ENCODE measurements at regions not wholly inside any gene's neighbourhood (a gene's known extent, or its start where the extent isn't known, plus 50 kb on each side); places are given as distances from the start of the nearest gene placed in this dataset.
"Not testable (repeated sequence)": the region's sequence is repeated elsewhere in the genome, so short reads cannot be mapped to it uniquely, and the experiment has no call there.

DNA sequence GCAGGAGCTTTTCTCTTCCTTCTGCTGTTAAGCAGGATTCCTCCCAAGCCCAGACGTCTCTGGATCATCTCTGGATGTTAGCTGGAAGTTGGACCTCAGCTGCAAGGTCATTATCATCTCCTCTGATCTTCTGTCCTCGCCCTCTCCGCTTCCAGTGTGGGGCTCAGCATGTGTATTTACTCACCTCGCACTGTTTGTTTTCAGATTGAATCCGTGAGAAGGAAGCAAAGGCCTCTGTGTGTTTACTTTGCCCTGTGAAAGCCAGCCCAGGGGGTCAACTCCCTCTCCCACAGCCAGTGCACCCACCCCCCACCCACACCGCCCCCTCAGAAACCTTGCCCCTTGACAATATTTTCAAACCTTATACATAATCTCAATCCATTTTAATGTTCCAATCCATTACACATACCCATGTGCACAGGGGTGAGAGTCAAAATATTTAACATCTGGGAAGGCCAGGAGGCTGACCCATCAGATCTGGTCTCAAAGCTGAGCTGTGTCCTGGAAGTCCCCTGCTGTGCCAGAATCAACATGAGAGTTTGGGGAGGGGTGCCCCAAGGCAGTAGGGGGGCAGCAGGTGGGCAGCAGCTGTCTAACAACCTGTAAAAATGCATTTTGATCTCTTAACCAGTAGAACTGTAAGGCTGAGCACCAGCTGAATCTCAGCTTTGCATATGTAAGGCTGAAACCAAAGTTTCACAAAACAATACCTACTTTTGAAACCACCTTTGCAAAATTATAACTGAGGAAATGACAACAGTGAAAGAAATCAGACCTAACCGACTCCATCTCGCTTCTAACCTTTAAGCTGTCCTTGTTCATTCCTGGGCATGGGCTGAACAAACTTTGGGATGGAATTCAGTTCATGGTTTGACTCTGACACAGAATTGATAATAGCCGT is 157.9 kb downstream of the ZNF664 start:
- Mint-ChIP-seq H3K27ac (no peak overlapping the region), H3K4me1 (no peaks in the 10 kb centered on the region), H3K27me3 (no peaks in the 10 kb centered on the region), H3K9me3 (no peaks in the 10 kb centered on the region), H3K4me3 (no peak overlapping the region), H3K36me3 (no peaks in the 10 kb centered on the region)
- no peak for ATAC-seq (ENCODE audit: low read depth)
- DNase-seq (ENCODE audit: low spot score in 2 of 2), result no peak

DNA sequence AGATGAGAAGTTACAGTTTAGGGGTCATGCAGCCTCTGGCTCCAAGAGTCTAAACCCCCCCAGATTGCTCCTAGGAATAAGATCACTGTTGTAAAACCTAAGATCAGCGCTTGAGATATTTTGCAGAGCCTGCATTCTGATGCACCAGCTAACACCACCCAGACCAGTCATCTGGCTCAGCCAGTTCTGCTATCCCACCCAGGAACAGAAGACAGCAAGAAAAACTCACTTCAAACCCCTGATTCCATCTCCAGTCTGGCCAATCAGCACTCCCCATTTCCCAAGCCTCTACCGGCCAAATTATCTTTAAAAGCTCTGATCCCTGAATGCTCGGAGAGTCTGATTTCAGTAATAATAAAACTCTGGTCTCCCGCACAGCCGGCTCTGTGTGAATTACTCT is 158.6 kb downstream of the ZNF664 start:
- Mint-ChIP-seq H3K27ac (no peak overlapping the region), H3K27me3 (no peaks in the 10 kb centered on the region), H3K9me3 (no peaks in the 10 kb centered on the region), H3K4me3 (no peak overlapping the region), H3K36me3 (no peaks in the 10 kb centered on the region), H3K4me1 (no peaks in the 10 kb centered on the region)
- ATAC-seq (ENCODE audit: low read depth), result no peak
- DNase-seq (ENCODE audit: low spot score in 2 of 2), result no peak

DNA sequence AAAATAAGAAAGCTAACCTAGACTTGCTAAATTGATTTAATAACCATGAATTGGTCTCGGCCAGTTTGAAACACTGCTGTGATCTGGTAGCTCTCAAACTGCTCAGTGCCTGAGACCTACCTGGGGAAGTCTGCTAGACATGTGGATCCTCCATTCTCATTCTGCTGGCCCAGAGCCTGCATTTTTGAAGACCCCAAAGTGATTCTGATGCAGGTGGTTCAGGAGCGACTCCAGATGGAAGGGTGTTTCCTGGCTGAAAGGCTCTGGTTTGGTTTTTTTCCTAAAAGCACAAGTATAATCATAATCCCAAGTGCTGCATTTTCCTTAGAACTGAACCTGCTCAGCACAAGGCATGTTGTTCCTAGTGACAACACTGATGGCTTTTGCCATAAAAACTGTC is 159.5 kb downstream of the ZNF664 start:
- Mint-ChIP-seq H3K27me3 (peaks cover 3% of the 10 kb centered on the region), H3K4me3 (no peak overlapping the region)

DNA sequence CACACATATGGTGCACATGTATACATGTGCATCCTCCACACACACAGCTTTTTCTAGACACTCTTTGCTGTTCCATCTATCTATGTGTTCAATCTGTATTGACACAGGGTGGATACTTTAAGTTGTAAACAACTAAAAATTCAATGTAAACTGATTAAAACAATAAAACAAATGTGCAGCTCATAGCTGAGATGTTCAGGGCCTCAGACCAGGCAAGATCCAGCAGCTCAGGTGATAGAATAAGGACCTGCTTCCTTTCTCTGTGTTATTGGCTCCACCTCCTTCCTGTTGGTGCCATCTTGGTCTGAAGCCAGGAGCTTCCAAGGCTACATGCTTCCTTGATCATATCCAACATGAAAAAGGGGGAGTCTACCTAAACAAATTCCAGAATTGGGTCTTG is 158.1 kb upstream of the RFLNA start:
- DNase-seq (ENCODE audit: low spot score in 2 of 2) (no peak), ATAC-seq (ENCODE audit: low read depth) (no peak)
- Mint-ChIP-seq H3K4me1 (no peaks in the 10 kb centered on the region), H3K27me3 (peaks cover 19% of the 10 kb centered on the region), H3K9me3 (peaks cover 8% of the 10 kb centered on the region), H3K4me3 (no peak overlapping the region), H3K27ac (no peak overlapping the region), H3K36me3 (peaks cover 8% of the 10 kb centered on the region)

More for the DNA sequence above, 159.5 kb downstream of the ZNF664 start:
- Mint-ChIP-seq H3K36me3 (peaks cover 2% of the 10 kb centered on the region), H3K9me3 (no peaks in the 10 kb centered on the region), H3K4me1 (no peaks in the 10 kb centered on the region), H3K27ac (no peak overlapping the region)
- ATAC-seq (ENCODE audit: low read depth), result no peak
- no peak for DNase-seq (ENCODE audit: low spot score in 2 of 2)

DNA sequence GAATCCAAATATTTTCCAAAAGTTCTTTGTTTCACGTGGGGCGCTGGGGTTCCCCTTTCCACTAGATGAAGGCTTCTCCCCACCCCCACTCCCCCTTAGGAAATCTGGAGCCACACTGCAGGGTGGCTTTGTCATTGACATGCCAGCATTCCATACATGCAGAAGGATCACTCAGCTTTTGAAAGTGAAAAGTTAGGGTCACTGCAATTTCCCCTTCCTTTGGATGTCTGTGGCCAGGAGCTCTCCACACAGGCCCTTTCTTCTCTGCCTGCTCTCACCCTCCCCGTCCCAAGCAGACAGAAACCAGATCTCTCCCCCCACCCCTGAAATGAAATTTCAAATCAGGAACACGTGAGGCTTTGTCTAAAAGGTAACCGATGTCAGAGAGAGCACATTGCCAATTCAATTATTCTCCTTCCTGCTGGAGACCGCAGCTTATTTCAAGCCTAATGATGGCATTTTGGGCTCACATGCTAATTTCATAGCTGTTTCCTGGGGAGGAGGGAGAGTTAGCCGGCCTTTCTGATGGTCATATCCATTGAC is 153.9 kb upstream of the RFLNA start:
- no peak overlapping the region for H3K4me3 Mint-ChIP-seq
- H3K36me3 Mint-ChIP-seq, result peaks cover 15% of the 10 kb centered on the region
- no peak overlapping the region for H3K27ac Mint-ChIP-seq
- no peaks in the 10 kb centered on the region for H3K4me1 Mint-ChIP-seq
- peaks cover 10% of the 10 kb centered on the region for H3K9me3 Mint-ChIP-seq
- H3K27me3 Mint-ChIP-seq, result peaks cover 29% of the 10 kb centered on the region
- no peak for DNase-seq (ENCODE audit: low spot score in 2 of 2)
- no peak for ATAC-seq (ENCODE audit: low read depth)

DNA sequence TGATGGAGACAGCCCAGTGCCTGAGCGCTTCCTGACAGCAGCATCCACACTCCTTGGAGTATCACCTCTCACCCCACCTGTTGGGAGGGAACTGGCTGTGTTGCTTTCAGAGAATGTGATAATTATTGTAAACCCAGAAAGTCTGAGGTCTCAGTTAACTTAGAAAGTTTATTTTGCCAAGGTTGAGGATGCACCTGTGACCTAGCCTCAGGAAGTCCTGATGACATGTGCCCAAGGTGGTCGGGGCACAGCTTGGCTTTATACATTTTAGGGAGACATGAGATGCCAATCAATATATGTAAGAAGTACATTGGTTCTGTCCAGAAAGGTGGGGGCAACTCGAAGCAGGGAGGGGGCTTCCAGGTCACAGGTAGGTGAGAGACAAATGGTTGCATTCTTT is 153.3 kb upstream of the RFLNA start:
- not testable (repeated sequence) for DNase-seq (ENCODE audit: low spot score in 2 of 2); H3K27ac Mint-ChIP-seq; H3K4me1 Mint-ChIP-seq; ATAC-seq (ENCODE audit: low read depth); H3K4me3 Mint-ChIP-seq
- Mint-ChIP-seq H3K27me3 (peaks cover 29% of the 10 kb centered on the region), H3K36me3 (peaks cover 15% of the 10 kb centered on the region), H3K9me3 (peaks cover 10% of the 10 kb centered on the region)

DNA sequence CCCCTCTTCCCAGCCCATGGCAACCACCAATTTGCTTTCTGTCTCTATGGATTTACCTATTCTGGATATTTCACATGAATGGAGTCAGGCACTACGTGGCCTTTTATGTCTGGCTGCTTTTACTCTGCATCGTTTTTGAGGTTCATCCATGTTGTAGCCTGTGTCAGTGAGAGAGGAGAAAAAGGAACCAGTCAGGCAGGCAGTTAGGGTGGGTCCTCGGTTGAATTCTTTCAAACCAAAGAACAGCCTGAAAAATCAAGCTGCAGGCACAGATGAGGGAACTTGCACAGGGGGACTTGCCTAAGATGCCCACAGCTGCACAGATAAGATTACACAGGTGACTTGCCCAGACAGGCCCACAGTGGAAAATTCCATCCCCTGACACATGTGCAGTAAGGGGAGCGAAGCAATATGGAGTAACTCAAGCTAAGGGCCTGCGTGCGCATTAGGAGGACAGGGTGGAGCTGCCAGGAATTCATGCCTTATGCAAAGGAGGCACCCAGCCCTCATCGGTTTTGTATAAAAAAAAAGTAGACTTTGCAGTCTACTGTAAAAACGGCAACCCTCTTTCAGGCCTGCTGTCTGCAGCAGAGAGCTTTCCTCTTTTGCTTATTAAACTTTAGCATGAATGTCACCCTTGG is 152.4 kb upstream of the RFLNA start:
- no peak for DNase-seq (ENCODE audit: low spot score in 2 of 2)
- Mint-ChIP-seq H3K36me3 (peaks cover 13% of the 10 kb centered on the region), H3K27ac (no peak overlapping the region), H3K27me3 (peaks cover 26% of the 10 kb centered on the region), H3K4me3 (no peak overlapping the region), H3K4me1 (no peaks in the 10 kb centered on the region), H3K9me3 (peaks cover 10% of the 10 kb centered on the region)
- ATAC-seq (ENCODE audit: low read depth), result no peak

DNA sequence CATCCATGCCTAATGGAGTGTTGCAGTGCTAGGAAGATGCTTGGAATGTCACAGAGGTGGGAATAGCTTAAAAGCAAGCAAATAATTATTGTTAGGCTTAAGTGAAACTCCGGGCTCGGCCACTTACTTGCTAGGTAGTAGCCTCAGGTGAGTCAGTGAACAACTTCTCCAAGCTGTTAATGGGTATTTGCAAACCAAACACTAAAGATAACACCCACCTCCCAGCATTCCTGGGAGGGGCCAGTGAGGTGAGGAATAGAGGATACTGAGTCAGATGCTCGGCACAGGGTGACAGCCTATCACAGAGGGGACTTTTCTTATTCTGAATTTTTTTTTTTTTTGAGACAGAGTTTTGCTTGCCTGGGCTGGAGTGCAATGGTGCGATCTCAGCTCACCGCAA is 151.2 kb upstream of the RFLNA start:
- peaks cover 10% of the 10 kb centered on the region for H3K36me3 Mint-ChIP-seq
- H3K27me3 Mint-ChIP-seq, result peaks cover 25% of the 10 kb centered on the region
- ATAC-seq (ENCODE audit: low read depth) (no peak), DNase-seq (ENCODE audit: low spot score in 2 of 2) (no peak)
- peaks cover 8% of the 10 kb centered on the region for H3K9me3 Mint-ChIP-seq
- no peak overlapping the region for H3K4me3 Mint-ChIP-seq
- no peak overlapping the region for H3K27ac Mint-ChIP-seq
- H3K4me1 Mint-ChIP-seq, result no peaks in the 10 kb centered on the region

DNA sequence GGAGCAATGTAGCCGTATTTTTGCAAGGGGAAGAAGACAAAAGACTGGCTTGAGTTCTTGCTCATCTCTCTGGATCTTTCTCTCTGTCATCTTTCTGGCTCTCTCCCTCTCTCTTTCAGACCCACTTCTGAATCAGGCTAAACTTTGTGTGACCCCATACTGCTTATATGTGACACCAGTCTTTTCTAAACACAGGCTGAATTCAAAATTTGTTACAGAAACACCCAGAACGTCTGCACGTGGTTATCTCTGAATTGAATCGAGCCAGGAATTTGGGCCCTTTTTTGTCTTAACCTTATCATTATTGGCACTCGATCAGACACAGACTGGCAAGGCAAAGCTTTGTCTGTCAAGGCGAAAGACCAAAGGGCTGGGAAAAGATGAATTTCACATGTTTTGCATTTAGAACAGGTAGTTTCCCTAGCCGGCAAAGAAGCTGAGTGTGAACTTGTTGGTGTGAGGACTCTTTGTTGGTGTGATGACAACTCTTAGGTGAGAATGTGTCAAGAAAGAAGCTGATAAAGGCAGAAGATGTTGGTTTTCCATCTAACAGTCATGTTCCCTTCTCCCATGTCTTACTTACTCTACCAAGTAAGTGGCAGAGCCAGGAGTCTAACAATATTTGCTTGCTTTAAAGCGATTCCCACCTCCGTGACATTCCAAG is 150.2 kb upstream of the RFLNA start:
- DNase-seq (ENCODE audit: low spot score in 2 of 2), result no peak
- ATAC-seq (ENCODE audit: low read depth), result no peak
- Mint-ChIP-seq H3K36me3 (peaks cover 10% of the 10 kb centered on the region), H3K4me3 (no peak overlapping the region), H3K27ac (no peak overlapping the region), H3K4me1 (no peaks in the 10 kb centered on the region), H3K27me3 (peaks cover 24% of the 10 kb centered on the region), H3K9me3 (peaks cover 8% of the 10 kb centered on the region)

DNA sequence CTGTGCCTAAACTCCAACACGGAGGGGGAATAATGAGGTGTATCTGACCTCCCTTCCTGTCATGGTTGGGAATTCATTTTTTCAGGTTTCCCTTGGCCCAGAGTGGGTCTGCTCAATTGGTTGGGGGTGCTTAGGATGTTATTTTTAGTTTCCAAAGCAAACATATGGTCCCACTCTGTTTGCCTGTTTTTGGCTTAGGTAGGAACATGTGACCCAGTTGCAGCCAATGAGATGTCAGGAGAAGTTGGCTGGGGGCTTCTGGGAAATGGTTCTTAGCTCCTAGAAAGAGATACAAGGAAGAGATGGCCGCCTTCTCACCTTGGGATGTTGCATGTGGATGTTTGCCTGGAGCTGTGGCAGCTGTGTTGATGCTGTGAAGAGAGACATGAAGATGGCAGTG is 147.9 kb upstream of the RFLNA start:
- H3K27me3 Mint-ChIP-seq, result peaks cover 12% of the 10 kb centered on the region
- no peak overlapping the region for H3K4me3 Mint-ChIP-seq
- no peak overlapping the region for H3K27ac Mint-ChIP-seq
- no peaks in the 10 kb centered on the region for H3K4me1 Mint-ChIP-seq
- ATAC-seq (ENCODE audit: low read depth), result no peak
- DNase-seq (ENCODE audit: low spot score in 2 of 2), result no peak
- H3K36me3 Mint-ChIP-seq, result peaks cover 7% of the 10 kb centered on the region
- H3K9me3 Mint-ChIP-seq, result peaks cover 3% of the 10 kb centered on the region

DNA sequence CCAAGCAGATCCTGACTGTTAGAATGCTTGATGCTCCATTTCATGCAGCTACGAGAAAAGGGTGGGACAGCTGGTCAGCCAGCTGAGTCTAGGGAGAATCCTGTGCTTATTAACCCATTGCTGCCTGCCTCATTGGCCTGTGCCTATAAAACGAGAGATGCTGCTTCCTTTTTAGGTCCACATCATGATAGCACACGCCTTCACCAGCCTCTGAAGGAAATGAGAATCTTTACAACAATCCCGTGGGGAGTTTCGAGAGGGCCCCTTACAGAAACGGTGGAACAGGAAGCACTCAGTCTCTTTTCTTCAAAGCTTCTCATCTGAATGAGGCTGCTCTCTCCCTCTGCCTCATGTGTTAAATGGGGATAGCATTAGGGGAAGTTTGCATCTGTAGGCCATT is 147.3 kb upstream of the RFLNA start:
- Mint-ChIP-seq H3K27ac (no peak overlapping the region), H3K4me1 (no peaks in the 10 kb centered on the region), H3K27me3 (peaks cover 13% of the 10 kb centered on the region), H3K9me3 (no peaks in the 10 kb centered on the region), H3K4me3 (no peak overlapping the region), H3K36me3 (peaks cover 4% of the 10 kb centered on the region)
- ATAC-seq (ENCODE audit: low read depth) (no peak), DNase-seq (ENCODE audit: low spot score in 2 of 2) (no peak)

DNA sequence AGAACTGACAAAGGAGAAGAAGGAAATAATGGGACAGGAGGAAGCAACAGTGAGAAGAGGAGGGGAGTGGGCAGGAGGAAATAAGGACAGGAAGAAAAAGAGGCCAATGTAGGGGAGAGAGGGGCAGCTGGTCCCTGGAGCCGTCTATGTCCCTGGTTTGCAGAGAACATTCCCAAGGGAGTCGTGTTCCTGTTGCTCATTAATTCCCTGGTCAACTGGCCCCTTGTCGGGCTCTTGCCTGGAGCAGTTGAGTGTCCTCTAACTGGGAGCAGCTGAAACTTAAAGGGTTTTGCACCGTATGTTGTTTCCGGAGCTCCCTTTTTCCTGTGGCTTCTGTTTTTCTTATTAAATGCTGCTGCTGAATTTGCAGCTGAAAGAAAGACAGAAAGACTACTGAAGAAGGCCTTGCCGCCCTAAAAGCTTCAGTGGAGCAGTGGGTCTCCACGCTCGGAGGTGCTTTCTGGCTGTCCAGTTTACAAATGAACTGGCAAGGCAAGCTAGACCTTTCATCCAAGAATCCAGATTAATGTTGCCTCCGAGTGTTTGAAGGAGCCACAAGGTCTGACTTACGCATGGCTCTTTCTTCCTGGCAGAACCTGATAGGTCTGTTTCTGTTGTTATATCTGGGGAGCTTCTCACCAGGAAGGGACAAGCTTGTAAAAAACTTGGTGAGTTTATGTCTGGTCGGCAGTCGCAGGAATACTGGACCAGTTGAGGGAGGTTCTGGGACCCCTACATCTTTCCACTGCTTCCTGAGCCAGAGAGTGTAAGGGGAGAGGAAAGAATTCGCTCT is 146.2 kb upstream of the RFLNA start:
- H3K36me3 Mint-ChIP-seq, result peaks cover 1% of the 10 kb centered on the region
- peaks cover 11% of the 10 kb centered on the region for H3K27me3 Mint-ChIP-seq
- H3K9me3 Mint-ChIP-seq, result no peaks in the 10 kb centered on the region
- no peak overlapping the region for H3K27ac Mint-ChIP-seq
- H3K4me1 Mint-ChIP-seq, result no peaks in the 10 kb centered on the region
- H3K4me3 Mint-ChIP-seq, result no peak overlapping the region
- ATAC-seq (ENCODE audit: low read depth), result no peak
- no peak for DNase-seq (ENCODE audit: low spot score in 2 of 2)

DNA sequence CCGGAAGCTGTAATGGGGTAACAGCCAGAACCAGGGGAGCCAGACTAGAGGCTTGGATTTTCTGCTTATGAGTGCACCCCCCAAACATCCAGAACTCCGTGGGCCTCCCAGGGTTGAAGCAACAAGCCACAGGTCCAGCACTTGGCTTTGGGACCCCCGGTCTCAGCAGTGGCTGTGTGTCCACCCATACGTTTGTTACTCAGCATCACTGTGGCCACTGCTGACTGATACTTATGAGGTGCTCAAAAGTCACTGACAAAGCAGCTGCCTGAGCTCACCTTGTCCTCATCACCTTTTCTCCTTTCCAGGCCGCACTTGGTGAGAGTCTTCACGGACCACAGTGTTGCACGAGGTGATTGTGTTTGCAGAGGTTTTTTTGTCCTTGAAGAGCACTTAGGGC is 145.6 kb upstream of the RFLNA start:
- no peaks in the 10 kb centered on the region for H3K4me1 Mint-ChIP-seq
- H3K4me3 Mint-ChIP-seq, result no peak overlapping the region
- H3K27me3 Mint-ChIP-seq, result peaks cover 11% of the 10 kb centered on the region
- no peak overlapping the region for H3K27ac Mint-ChIP-seq
- no peaks in the 10 kb centered on the region for H3K9me3 Mint-ChIP-seq
- H3K36me3 Mint-ChIP-seq, result peaks cover 1% of the 10 kb centered on the region
- ATAC-seq (ENCODE audit: low read depth) (no peak), DNase-seq (ENCODE audit: low spot score in 2 of 2) (no peak)

All from memory B cell (primary cell).